ENCODE measurements at regions not wholly inside any gene's neighbourhood (a gene's known extent, or its start where the extent isn't known, plus 50 kb on each side); places are given as distances from the start of the nearest gene placed in this dataset.

DNA sequence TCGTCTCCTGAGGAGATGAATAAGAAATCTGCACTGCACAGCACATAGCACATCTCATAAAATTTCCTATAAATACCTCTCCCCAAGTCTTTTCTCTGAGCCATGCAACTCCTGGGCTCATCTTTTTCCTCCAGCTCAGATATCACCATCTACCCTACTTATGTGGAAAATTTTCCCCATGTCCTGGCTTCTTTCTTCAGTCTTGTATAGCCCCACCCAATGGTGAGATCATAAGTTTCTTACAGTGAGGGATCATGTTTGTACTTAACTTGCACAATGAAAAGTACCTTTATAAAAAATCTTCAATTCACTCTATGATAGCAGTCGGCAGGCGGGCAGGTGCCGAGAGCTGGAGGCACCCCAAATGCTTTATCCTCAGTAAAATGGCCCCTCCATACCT lies 198.6 kb upstream of the S100G start:
- no peak for DNase-seq

DNA sequence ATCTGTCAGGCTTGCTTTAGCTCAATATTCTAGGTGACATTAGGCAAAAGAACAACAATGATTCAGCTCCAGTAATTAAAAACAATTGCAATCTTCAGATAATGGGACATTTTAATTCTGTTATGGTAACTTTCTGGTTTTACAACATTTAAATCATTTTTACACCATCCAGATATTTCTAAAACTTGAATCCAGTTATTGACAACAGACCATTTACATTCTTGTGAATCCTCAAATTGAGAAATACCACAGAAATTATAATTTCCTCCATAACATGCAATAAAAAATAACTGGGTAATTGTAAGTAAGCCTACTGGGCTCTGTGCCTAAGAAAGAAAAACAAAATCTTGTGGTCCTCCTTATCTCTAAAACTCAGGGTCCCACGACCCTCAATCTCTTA lies 195.0 kb upstream of the S100G start:
- no peak for DNase-seq

DNA sequence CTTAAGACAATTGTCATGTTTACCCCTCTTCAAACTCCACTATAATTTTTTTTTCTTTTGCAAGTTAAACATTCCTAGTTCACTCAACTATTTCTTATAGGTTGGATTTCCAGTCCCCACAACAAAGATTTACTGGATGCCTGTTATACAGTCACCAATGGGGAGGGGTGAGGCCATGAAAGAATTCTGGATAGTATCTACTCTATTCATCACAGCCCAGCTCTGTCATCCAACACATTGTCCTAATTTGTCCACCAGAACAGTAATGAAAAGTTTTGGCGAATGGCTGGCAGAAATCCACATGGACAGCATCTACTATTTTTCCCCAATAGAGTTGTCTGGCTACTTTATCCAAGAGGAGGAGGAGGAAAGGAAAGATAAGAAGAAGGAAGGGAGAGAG lies 192.7 kb upstream of the S100G start:
- DNase-seq = no peak

DNA sequence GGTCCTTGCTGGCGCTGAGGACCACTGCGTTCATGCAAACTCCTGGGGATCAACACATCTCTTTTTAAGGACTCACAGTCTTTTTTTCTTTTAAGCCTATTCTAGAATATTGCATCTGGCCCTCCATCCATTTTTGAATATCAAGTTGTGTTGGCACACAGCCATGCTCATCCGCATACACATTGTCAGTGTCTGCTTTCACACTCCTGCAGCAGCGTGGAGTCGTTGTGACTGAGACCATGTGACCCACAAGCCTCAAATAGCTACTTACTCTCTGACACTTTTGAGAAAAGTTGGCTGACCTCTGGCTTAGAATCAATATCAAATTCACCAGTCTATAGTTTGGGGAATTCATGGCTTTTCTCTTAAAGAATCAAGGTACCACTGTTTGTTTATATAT lies 191.8 kb upstream of the S100G start:
- DNase-seq = no peak

DNA sequence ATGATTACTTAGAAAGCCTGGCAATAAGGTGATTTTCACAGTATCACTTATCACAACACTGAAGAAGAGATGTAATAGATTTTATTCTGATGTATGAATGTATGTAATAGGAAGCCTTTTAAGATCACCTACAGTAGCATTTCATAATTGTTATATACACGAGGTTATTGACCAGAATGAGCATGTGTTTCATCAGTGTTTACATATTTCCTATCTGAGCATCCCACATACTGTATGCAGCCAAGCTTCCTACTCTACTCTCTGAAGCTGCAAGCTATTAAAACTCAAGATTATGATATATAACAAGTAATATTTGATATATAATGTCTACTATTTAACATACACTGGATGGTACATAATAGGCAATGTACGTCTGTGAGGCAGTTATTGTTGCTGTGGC lies 190.9 kb upstream of the S100G start:
- no peak for DNase-seq

DNA sequence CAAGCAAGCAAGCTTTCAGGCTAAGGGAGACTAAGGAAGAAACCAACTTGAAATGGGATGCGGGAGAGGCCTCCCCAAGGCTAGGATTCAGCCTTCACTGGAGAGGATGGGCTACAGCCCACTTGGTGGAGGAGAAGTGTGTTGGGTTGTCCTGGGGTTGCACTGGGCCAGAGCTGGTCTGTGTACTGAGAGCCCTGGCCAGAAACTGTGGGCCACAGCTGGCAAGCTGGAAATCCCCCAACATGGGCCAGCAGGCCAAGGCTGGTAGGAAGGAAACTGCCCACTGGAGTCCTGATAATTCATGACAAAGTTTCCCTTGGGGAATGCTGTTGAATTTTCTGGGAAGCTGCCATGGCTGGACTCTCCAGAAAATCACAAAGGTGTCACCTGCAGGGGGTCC lies 188.0 kb upstream of the S100G start:
- DNase-seq = no peak

DNA sequence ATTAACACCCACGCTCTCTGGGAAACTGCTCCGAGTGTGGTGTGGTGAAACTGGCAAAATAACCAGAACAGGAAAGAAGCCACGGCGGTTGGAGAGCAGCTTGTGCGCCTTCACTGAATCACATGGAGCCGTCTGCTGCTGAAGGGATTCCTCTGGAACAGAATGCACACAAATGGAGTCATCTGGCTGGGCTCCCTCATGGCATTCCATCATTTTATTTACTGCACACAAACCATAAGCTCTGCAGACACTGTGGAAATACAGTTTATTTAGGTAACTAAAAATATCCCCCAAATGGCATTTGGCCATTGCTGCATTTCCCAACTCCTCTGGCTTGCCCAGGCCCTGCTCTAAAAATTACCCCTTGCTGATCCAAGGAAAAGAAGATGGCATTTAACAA lies 187.0 kb upstream of the S100G start:
- DNase-seq = no peak

DNA sequence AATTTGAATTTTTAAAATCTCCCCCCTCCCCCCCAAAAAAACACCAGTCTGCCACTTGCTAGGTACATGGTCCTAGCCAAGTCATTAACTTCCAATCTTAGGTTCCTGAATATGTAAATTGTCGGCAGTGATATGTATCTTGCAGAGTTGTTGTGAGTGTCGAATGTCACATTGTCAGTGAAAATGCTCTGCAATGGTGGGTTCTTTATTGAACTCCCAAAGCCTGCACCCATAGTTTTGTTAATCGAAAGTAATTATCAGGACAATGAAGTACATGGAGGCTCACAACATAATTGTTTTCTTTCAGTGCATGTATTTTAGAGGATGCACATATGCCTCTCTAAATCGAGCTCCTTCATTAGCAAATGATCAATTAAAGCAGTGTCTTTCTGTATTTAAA lies 185.6 kb upstream of the S100G start:
- DNase-seq = no peak

DNA sequence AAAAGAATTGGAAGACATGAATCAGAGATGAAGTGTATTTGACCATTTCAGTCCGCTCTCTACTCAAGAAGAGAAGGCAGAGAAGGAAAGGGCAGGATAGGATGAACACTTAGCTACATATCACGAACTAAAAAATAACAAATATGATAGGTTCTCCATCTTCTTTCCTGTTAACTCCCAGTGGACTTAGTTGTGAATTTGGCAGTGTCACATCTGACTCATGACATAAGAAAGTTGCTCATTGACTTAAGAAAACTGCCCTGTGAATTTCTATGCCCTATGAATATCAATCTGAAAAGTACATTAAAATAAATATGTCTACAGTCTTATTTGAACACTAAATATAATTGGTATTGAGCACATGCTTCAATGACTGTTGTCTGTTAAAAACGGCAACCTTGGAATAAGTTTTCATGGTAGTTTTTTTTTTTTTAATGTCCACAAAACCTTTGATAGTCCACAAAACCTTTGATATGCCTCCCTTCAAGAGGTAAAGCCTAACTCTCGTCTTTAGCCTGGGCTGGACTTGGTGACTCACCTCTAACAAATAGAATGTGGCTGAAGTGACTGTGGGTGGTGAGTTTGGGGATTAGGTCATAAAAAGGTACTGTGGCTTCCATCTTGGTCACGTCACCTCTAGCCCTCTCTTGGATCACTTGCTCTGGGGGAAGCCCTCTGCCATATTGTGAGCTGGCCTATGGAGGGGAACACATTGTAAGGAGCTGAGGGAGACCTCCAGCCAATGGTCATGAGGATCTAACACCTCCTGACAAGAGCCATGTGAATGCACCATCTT lies 184.7 kb upstream of the S100G start:
- no peak for DNase-seq

DNA sequence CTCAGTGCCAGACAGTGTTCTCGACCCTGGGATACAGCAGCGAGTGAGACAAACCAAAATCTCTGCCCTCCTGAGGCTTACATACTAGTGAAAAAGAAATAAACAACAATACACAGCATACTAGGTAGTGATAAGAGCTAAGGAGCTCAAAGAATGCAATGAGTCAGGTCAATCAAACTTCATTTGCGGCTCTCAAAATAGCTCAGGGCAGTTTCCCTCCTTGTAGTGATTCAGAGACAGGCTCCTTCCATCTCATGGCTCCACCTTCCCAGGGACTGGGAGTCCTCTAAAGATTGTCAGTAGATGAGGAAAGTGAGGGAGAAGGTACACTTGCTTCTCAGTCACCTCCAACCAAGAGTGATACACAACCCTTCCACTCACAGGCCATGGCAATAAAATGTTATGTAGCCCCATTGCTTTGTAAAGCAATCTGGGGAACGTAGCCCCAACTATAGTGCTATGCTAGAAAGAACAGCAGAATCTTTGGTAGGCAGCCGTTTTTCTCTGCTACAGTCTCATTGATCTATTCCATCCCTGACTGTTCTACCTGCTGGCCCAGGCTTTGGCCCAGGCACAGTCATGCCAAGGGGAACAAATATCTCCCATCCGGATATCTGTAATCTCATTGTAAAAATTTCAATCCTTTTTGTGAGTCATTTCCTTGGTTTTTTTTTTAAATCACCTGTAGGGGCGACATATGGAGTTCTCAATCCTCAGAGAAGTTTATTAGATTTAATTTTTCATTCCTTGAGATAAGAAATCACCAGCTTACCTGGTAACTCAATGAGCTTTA lies 183.1 kb upstream of the S100G start:
- DNase-seq = no peak

DNA sequence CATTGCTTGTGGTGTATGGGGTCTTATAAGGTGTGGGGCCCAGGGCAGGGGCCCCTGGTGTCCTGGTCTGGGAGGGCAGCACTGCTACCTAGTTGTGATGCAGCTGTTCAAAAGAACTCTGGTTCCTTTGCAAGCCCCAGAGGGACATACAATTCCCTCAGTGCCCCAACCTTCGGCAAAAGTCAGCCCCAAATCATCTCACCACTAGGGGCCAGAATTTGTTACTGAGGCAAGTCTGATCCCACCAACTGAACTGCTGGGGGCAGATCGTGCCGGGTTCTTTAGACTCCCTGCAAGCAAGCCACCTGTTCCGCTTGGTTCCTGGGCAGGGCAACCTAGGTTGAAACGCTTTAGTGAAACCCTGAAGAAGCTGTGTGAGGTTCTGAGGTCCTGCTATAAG lies 180.1 kb upstream of the S100G start:
- DNase-seq = no peak

DNA sequence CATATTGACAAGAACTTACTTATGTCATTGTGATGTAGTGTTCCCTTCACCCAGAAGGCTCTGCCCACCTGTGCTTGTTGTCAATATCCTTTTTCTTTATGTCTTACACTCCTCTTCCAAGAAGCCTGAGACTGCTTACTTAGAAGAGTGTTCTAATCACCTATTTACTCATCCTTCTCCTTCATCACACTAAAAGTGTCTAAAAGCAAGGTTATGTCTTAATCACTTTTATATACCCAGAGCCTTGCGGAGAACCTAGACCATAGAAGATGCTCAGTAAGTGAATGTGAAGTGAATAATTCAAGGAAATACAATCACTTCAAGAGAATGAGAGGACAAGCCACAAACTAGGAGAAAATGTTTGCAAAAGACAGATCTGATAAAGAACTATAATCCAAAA lies 177.6 kb upstream of the S100G start:
- DNase-seq = no peak

DNA sequence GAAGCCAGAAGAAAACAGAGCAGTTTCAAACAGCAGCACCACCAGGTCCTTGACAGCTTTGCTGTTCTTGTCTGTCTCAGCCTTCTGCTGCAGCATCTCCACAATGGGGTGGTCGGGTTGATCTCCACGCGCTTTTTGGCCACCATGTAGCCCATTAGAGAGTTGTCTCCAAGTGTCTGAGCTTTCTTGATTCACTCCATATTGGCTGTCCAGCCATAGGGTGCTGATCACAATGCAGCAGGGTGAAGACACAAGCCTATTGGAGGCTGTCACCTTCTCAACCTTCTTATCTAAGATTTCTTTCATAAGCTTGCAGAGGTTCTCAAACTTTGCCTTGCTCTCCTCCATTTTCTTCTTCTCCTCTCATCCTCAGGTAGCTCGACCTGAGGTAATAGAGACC lies 175.4 kb upstream of the S100G start:
- DNase-seq = no peak

DNA sequence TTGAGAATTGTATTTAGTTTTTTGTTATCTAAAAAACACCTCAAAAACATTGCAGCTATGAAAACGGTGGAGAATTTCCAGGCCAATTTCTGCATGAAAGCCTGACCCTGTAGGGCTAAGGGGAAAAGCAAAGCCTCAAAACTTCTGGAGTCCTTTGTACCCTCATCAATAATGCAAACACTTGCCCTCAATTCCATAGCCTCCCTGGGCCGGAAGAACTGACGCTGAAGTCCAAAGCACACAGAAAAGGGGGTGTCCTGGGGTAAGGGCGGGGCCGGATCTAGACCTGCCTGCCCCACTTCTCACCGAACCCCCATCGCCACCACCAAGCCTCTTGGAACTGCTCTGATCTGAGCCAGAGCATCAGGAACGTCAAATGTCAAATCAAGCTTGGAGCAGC lies 173.9 kb upstream of the S100G start:
- DNase-seq = no peak

DNA sequence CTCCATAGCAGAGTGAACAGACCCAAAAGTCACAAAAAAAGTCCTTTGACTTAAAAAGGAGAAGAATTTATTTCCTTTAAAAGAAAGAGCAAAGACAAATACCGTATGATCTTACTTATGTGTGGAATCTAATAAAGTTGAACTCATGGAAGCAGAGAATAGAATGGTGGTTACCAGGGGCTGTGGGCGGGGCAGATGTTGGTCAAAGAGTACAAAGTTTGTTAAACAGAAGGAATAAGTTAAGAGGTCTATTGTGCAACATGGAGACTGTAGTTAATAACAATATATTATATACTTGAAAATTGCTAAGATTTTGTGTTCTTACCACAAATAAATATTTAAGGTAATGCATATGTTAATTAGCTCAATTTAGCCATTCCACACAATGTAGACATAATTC lies 173.3 kb upstream of the S100G start:
- no peak for DNase-seq

DNA sequence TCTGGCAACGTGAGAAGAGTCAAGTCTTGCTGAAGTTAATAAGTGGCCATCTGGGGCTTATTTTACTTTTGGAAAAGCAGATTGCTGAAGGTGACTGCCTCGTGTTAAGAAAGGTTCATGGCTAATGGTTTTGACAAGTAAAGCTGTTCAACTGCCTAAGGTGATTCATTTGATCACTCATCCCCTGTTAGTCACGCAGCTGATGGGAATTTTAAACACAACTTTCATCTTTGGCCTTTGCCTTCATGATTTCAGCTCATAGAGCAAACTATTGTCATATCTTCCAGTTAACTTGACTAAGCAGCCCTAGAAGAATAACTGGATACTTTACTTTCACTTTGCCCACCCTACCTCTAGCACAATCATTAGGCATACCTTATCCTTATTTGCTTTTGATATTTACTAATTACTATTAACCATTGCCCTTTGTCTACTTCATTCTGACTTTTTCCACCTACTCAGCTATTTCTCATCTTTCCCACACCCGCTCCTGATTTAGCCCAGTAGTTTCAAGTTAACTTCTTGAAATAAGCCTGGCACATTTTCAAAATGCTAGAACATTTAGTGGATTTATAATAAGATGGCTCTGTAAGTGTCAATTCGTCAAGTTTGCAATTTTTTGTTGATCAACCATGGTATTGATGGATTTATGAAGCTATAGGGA lies 170.6 kb upstream of the S100G start:
- no peak for DNase-seq

DNA sequence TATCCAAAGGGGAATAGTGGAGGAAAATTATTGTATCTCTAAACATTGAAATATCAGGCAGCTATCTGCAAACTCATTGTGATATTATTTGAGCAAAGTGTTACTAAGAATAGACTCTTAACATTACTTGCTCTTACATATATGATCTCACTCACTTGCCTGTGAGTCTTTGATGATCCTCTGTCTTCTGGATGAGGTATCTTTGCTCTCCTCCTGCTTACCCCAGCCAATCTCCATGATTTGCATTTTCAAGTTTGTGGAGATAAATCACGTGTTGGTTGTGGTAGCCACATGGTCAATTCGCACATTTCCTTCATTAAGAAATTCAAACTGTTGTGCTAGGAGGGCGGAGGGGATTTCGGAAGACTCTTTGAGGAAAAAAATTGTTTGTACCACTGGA lies 169.9 kb upstream of the S100G start:
- no peak for DNase-seq

DNA sequence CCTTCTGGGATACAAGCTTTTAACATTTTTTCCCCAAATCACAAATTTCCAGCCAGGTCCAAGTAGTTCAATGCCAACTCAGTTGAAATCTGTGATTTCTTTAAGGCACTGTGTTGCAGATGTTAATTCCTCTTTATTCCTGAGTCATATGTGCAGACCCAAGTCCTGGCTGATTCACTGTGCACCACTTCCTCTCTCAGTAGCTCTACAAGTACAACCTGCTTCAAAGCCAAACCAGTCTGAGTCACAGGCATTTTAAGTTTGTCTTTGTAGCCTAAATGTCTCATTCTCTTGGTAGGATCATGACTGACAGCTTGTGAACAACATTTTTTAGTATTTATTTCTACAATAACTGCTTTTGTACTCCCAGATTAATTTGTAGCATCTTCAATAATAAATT lies 165.6 kb upstream of the S100G start:
- no peak for DNase-seq

DNA sequence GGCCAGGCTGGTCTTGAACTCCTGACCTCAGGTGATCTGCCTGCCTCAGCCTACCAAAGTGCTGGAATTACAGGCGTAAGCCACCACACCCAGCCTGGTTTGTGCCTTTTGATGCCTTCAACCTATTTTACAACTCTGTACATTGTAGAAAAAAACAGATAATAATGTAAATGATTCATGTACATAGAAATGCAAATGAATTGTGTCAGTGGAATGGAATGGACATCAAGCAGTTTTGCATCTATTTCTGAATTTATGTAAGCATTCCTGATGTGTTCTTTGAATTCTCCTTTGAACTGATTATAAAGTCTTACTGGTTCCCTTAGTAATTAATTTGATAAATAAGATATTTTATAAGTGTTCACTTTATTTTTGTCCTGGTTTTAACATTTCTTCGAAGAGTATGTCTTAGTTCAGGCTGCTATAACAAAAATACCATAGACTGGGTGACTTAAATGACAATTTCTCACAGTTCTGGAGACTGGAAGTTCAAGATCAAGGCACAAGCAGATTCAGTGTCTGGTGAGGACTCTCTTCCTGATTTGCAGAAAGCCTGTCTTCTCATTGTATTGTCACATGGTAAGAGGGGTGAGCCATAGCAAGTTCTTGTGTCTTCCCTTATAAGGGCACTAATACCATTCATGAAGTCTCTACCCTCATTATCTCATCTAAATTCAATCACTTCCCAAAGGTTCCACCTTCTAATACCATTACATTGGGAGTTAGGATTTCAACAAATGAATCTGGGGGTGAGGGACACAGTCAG lies 162.2 kb upstream of the S100G start:
- no peak for DNase-seq

DNA sequence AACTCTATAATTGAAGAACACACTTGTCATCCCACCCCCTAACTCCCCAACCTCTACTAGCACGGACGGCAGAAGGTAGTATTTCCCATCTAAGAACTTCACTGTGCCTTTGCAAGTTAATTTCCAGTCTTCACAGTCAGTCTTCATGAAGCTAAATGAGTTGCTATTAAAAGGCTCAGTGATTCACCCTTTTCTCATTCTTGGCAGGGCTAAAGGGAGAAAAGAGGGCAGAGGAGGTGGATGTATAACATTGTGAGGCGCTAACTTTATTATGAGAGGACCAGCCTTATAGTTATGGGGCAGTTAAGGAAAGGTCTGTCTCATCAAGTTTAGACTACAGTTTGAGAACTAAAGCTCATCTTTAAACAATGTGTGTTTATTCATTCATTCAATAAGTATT lies 161.0 kb upstream of the S100G start:
- no peak for DNase-seq

DNA sequence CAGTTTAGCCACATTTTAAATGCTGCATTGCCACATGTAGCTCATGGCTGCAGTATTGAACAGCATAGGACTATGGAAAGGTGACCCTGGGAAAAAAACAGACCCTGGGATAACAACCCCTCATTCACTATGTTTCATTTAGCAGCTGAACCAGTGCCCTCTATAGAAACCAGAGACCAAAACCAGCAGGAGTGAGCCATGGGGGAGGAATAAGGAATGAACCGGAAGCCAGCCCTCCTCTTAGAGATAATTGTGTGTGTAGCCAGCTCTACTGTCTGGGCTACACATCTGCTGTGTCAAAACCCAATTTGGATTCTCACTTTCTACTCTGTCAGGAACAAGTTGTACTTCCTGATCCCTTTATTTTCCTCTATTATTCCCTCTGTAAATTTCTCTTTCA lies 158.5 kb upstream of the S100G start:
- no peak for DNase-seq

DNA sequence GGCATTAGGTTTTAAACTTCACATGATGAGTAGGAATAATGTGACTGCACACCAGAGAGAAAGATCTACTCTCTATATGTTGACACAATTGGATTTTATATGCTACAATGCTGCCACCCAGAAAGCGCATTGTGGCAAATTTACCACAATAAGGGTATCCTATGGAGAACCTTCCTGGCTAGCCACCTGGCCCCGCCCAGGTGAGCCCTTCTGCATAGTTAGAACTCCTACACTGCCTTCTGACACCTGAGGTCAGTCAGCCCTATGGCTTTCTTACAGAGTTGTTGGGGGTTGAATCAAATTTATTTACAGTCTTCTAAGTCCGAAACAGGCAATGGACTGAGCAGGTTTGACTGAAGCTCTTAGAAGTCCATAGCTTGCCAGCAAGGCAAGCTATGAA lies 153.8 kb upstream of the S100G start:
- no peak for DNase-seq

Data from activated CD4-positive, alpha-beta T cell treated with anti-CD3 and anti-CD28 coated beads, Interleukin-2, amount 50 U/mL, for 1 hour (primary cell).